HG02571 (cell line): ENCODE measurements at regions not wholly inside any gene's neighbourhood (a gene's known extent, or its start where the extent isn't known, plus 50 kb on each side); places are given as distances from the start of the nearest gene placed in this dataset.
"Not testable (repeated sequence)": the region's sequence is repeated elsewhere in the genome, so short reads cannot be mapped to it uniquely, and the experiment has no call there.

ENCODE experiments used
- ATAC-seq: cut with Tn5 transposase; IDR thresholded peaks from one replicate; pipeline ENCODE4 v1.9.1; 2021; ENCODE audit warnings: mild to moderate bottlenecking, moderate library complexity; ENCODE audit not compliant: unreplicated experiment

GRCh38 chr10:128178302-128178958 lies 52.2 kb upstream of the MKI67 start:
- no peak for ATAC-seq

DNA sequence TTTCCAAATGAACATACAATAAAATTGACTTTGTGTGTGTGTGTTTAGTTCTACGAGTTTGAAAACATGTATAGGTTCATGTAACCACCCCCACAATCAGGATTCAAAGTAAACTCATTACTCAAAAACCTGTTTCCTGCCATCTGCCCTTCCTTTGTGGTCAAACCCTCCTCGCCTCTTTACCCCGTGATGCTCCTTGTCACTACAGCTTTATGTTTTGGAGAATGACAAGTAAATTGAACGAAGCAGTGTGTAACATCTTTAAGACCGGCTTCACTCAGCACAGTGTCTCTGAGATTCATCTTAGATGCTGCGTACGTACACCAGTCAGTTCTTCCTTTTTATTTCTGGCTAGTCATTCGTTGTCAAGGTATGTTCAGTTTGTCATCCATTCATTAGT lies 54.6 kb upstream of the MKI67 start:
- no peak for ATAC-seq

- ATAC-seq, result no peak
Measured at GRCh38 chr10:128185627-128186026, 59.4 kb upstream of the MKI67 start.

- no peak for ATAC-seq
Measured at GRCh38 chr10:128186959-128187787, 61.0 kb upstream of the MKI67 start.

GRCh38 chr10:128187788-128188185 lies 61.6 kb upstream of the MKI67 start:
- ATAC-seq, result no peak

DNA sequence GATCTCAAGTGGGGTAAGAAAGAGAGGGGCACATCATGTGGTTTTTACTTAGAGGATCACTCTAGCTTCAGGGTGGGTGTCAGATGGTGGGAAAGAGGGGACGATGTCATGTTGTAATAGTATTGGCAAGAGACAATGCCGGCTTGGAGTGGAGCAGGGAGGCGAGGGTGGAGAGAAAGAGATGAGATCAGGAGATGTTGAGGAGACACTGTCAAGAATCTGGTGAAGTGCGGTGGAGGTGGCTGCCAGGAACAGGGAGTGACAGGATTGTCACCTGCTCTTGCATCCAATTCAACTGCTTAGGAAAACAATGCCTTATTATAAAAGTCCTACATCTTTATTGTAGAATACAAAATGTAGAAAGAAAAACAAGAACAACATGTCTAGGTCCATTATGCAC lies 63.0 kb upstream of the MKI67 start:
- no peak for ATAC-seq

DNA sequence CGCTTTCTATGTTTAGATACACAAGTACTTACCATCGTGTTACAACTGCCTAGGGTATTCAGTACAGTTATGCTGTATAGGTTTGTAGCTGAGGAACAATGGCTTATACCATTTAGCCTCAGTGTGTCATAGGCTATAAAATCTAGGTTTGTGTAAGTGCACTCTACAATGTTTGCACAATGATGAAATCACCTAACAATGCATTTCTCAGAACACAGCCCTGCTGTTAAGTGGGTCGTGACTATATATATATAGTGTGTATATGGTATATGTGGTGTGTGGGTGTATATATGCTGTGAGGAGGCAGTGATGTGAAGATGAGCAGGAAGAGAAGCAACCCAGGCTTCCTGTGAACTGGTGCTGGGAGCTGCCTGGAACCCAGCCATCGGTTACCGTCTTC lies 65.6 kb upstream of the MKI67 start:
- ATAC-seq, result no peak

DNA sequence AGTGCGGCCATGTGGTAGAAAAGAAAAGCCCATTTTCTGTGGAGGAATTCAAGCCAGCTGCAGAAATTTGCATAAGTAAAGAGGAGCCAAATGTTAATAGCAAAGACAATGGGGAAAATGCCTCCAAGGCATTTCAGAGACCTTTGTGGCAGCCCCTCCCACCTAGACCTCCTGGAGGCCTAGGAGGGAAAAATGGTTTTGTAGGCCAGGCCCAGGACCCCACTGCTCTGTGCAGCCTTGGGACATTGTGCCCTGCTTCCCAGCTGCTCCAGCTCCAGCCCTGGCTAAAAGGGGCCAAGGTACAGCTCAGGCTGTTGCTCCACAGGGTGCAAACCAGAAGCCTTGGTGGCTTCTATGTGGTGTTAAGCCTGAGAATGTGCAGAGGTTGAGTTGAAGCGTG lies 75.6 kb upstream of the MKI67 start:
- not testable (repeated sequence) for ATAC-seq

DNA sequence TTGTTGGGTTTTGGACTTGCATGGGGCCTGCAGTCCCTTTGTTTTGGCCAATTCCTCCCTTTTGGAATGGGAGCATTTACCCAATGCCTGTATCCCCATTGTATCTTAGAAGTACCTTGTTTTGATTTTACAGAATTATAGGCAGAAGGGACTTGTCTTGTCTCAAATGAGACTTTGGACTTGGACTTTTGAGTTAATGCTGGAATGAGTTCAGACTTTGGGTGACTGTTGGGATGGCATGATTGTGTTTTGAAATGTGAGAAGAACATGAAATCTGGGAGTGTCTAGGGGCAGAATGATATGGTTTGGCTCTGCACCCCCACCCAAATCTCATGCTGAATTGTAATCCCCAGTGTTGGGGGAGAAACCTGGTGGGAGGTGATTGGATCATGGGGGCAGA lies 76.8 kb upstream of the MKI67 start:
- ATAC-seq, result no peak

DNA sequence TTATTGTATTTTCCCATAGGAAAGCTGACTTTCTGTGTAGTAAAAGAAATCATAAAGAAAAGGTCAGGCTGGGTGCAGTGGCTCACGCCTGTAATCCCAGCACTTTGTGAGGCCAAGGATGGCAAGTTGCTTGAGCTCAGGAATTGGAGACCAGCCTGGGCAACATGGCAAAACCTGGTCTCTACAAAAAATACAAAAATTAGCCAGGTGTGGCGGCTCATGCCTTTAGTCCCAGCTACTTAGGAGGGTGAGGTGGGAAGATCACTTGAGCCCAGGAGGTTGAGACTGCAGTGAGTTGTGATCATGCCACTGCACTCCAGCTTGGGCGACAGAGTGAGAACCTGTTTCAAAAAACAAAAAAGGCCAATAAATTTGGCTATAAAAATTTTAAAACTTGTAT lies 79.4 kb upstream of the MKI67 start:
- not testable (repeated sequence) for ATAC-seq

DNA sequence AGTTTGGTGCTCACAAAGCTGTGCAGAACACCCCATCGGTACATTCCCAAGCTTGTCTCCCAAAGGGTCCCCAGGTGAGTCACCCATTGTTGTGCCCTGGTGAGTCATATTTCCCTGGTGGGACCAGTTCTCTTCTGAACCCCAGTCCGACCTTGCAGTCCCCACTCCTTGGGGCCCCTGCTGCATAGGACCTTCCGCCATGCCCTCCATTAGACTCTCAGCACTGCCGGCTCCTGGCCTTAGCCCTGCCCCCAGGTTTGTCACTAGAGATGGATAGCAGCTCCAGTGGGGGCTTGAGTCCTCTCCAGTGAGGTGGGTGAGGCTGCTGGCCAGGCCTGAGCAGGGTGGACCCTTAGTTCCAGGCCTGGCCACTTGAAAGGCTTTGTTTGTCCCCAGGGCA lies 80.5 kb upstream of the MKI67 start:
- no peak for ATAC-seq

GRCh38 chr10:128209862-128210214 lies 83.6 kb upstream of the MKI67 start:
- ATAC-seq, result no peak

DNA sequence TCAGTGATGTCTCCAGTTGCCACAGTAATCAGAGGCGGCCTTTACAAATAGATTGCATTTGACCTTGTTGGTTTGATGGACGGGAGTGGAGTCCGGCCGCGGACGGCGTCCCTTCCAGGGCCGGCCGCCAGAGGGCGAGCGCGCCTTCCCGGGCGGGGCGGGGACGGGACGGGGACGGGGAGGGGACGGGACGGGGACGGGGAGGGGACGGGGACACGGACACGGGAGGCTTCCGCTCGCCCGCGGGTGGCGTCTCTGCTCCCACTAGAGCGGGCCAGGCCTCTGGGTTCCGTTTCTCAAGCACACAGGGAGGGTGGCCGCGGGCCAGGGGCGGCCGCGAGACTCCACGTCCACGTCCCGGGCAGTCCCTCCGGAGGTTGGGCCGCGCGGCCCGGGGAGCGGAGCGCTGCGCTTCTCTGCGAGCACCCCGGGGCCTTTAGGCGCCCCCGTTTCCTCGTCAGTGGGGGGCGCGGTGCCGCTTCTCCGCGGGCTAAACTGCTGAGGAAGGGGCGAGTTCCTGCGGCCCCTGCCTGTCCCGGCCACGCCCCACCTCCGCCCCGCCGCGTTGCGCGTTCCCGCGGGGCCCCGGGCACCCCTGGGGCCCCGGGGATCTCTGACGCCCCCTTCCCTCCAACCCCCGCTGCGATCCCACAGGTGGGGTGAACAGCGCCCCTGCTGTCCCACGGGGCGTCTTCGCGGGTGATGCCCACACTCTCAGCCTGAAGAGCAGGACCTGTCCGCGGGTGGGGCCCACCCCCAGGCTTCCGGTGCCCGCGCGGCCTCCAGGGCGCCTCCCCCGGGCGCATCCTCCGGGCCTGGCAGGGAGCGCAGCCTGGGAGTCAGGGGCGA lies 84.2 kb upstream of the MKI67 start:
- ATAC-seq, result no peak

GRCh38 chr10:128211064-128211504 lies 84.9 kb upstream of the MKI67 start:
- ATAC-seq, result no peak

GRCh38 chr10:128211953-128212727 lies 85.9 kb upstream of the MKI67 start:
- ATAC-seq, result peak; percentile 91

- no peak for ATAC-seq
Measured at GRCh38 chr10:128213156-128213555, 86.9 kb upstream of the MKI67 start.

DNA sequence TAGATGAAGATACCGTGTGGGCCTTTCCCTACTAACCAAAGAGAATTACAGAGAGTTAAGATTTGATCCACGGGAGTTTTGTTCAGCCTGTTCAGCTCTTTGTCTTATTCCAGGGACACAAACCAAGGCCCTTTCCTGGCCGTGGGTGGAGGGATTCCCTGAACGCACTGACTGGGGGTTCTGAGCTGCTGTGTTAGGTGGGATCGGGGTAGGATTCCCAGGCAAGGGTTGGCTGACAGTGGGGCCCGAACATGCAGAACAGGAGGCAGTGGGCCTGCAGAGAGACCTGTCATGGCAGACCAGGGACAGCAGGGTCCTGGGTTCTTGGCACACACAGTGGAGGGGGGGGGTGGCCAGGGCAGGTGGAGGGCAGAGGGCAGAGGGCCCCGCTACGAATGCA lies 89.5 kb upstream of the MKI67 start:
- no peak for ATAC-seq

DNA sequence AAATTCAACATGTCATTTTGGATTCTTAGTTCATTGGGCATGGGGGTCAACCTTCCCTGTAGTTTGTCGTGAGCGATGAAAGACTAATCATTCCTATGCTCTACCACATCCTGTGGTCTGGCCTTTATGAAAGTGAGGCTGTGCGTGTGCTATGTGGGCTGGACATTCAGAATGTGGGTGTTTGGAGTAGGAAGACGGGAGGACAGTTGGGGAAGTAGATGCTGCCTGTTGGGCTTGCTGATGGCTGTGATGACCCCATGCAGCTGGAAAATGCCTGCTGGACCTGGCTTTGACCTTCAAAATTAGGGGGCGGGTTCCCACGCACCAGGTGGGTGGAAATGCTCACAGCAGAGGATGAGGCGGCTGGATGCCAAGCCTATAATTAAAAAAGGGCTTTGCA lies 90.9 kb upstream of the MKI67 start:
- no peak for ATAC-seq

DNA sequence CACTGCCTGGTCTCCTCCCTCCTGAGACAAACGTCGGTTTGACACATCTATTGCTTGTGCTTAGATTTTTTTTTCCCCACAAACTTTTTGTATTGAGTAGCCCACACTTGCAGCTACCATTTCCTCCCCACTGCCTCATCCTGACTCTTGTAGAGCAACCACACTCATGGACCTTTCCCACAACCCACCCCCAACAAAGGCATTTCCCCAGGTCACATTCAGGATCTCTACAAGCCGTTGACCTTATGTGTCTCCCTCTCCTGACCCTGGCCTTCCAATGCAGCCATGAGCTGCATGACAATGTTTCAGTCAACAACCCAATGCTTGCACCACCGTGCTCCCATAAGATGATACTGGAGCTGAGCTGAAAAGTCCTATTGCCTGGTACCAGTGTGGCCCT lies 91.9 kb upstream of the MKI67 start:
- no peak for ATAC-seq

DNA sequence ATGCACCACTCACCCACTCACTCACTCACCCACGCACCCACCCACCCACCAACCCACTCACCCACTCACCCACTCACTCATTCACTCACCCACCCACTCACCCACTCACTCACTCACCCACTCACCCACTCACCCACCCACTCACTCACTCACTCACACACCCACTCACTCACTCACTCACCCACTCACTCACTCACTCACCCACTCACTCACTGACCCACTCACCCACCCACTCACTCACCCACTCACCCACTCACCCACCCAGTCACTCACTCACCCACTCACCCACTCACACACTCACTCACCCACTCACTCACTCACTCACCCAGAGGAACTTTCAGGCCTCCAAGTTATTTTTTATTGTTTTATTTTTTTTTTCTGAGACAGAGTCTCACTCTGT lies 93.1 kb upstream of the MKI67 start:
- no peak for ATAC-seq

DNA sequence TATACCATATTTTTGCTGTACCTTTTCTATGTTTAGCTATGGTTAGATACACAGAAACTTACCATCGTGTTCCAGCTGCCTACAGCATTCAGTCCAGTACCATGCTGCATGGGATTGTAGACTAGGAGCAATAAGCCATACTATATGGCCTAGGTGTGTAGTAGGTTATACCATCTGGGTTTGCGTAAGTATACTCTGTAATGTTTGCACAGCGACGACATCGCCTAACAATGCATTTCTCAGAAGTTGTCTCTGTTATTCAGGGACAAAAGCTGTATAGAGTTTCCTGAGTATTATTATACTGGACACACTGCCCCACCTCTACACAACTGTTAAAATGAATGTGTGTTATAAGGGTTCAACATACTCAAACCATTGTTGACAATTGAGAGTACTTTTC lies 93.8 kb upstream of the MKI67 start:
- ATAC-seq, result no peak
